Stimulated activated CD4-positive, alpha-beta T cell treated with anti-CD3 and anti-CD28 coated beads, Interleukin-2, amount 100 ng/mL, for 4 hours (primary cell): ENCODE measurements at regions not wholly inside any gene's neighbourhood (a gene's known extent, or its start where the extent isn't known, plus 50 kb on each side); places are given as distances from the start of the nearest gene placed in this dataset.
"Not testable (repeated sequence)": the region's sequence is repeated elsewhere in the genome, so short reads cannot be mapped to it uniquely, and the experiment has no call there.

Source experiments
- DNase-seq: peaks from one replicate; pipeline ENCODE4 v3.0.0-alpha.2; 2020; ENCODE audit warnings: low read depth

- DNase-seq = not testable (repeated sequence)
Observed at GRCh38 chr15:20289538-20290103, 252.0 kb downstream of the GOLGA6L6 start.

DNA sequence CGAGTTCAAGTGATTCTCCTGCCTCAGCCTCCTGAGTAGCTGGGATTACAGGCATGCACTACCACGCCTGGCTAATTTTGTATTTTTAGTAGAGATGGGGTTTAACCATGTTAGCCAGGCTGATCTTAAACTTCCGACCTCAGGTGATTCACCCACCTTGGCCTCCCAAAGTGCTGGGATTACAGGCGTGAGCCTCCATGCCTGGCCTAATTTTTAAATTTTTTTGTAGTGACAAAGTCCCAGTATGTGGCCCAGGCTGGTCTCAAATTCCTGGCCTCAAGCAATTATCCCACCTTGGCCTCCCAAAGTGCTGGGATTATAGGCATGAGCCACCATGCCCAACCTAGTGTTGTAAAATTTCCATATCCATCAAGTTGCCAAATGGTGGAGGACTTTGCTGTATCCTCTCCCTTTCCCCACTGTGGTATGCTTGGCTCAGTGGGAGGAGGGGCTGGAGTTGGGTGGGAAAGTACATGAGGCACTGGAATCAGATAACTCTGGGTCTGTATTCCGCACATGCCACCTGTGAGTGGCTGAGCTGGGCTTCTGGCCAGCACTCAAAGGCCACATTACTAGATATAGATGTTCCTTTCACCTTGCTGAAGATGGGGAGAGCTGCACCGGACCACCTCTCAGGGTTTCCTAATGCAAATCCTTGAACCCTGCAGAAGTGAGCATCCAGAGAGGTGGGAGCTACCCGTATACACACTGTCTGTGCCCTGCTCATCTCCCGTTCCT, 252.6 kb downstream of the GOLGA6L6 start:
- DNase-seq = not testable (repeated sequence)

DNA sequence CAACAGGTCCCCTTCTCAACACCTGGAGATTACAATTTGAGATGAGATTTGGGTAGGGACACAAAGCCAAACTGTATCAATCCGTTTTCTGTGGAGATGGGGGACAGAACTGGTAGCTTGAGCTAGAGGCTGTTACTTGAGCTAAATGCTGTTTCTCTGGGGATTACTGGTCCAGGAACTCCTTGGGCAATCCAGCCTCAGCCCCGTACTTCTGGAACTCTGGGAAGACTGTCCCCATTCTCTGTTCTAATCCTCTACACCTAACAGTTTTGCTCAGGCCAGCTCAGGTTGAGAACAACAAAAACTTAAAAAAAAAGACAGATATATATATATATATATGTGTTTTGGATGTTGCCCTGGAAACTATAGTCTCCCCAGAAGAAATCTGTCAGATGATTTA, 255.0 kb downstream of the GOLGA6L6 start:
- not testable (repeated sequence) for DNase-seq

GRCh38 chr15:20285696-20286300, 255.8 kb downstream of the GOLGA6L6 start:
- DNase-seq = not testable (repeated sequence)

- DNase-seq = not testable (repeated sequence)
Observed at GRCh38 chr15:20284891-20285535, 256.6 kb downstream of the GOLGA6L6 start.

DNA sequence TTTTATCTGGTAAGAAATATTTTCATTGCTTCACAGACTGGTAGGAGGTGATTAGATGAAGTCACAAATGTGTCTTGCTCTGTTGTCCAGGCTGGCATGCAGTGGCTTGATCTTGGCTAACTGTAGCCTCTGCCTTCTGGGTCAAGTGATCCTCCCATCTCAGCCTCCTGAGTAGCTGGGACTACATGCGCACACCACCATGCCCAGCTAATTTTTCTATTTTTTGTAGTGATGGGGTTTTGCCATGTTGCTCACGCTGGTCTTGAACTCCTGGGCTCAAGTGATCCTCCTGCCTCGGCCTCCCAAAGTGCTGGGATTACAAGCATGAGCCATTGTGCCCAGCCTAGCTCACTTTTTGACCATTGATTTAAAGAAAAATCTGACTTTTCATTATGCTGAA, 257.9 kb downstream of the GOLGA6L6 start:
- not testable (repeated sequence) for DNase-seq

- DNase-seq = not testable (repeated sequence)
Observed at GRCh38 chr15:20282491-20282943, 259.1 kb downstream of the GOLGA6L6 start.

GRCh38 chr15:20281567-20282275, 259.9 kb downstream of the GOLGA6L6 start:
- not testable (repeated sequence) for DNase-seq

GRCh38 chr15:20280933-20281463, 260.6 kb downstream of the GOLGA6L6 start:
- no peak for DNase-seq

GRCh38 chr15:20280141-20280932, 261.3 kb downstream of the GOLGA6L6 start:
- not testable (repeated sequence) for DNase-seq

- DNase-seq = not testable (repeated sequence)
Observed at GRCh38 chr15:20279056-20279455, 262.5 kb downstream of the GOLGA6L6 start.

- not testable (repeated sequence) for DNase-seq
Observed at GRCh38 chr15:20278376-20278775, 263.2 kb downstream of the GOLGA6L6 start.

- DNase-seq = not testable (repeated sequence)
Observed at GRCh38 chr15:20277451-20277850, 264.1 kb downstream of the GOLGA6L6 start.

GRCh38 chr15:20276312-20277114, 265.1 kb downstream of the GOLGA6L6 start:
- DNase-seq = not testable (repeated sequence)

DNA sequence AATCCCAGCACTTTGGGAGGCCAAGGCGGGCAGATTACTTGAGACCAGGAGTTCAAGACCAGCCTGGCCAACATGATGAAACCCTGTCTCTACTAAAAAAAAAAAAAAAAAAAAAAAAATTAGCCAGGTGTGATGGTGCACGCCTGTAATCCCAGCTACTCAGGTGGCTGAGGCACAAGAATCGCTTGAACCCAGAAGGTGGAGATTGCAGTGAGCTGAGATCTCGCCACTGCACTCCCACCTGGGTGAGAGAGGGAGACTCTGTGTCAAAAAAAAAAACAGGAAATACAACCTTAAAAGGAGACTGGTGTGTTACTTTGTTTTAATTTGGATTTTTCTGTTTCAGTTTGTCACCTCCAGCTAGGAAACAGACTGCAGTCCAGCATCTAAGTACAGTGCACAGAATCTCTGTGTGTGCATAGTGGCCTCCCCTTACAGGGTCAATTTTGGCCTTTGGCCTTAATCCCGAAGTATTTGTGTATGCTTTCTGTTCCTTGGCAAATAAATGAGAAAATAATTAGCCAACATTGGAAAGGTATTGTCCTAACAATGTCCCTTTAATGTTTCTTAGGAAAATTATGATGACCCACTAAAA, 266.1 kb downstream of the GOLGA6L6 start:
- not testable (repeated sequence) for DNase-seq

GRCh38 chr15:20272422-20273184, 269.0 kb downstream of the GOLGA6L6 start:
- no peak for DNase-seq

DNA sequence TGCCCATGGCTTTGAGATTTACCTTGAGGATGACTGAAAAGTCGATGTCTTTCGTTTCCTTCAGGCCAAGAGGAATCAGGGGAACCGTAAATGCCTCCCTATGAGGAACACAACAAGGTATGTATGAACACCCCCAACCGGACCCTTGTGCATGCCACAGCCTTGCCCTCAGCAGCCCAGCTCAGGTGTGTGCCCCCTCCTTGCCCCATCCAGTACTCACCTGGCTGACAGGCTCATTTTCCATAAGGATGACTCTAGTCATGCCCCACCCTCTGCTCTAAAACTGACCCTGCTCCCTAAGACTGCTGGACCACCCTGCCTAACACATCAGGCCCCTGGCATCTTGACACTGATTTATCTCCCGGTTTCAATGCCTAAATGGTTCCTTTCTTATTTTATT, 270.0 kb downstream of the GOLGA6L6 start:
- DNase-seq = no peak

DNA sequence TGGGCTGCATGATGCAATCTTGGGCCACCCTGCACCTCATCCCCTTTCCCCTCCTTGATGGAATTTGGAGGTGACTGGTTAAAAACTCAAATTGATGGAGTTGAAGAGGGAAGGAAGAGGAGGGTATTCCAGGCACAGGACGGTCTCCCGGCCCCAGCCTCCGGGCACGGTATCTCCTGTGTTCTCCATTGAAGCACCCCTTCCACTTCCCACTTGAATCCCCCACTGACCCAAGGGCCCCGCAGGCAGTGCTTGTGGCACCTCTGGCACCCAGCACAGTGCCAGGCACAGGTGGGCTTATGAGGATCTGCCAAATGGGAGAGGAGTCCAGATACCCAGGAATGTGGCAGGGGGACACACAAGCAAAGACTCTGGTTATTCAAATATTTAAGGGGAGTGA, 271.6 kb downstream of the GOLGA6L6 start:
- not testable (repeated sequence) for DNase-seq

GRCh38 chr15:20267996-20268395, 273.6 kb downstream of the GOLGA6L6 start:
- DNase-seq = not testable (repeated sequence)
